Sigmoid colon (tissue), 6 donors: ENCODE measurements at regions not wholly inside any gene's neighbourhood (a gene's known extent, or its start where the extent isn't known, plus 50 kb on each side); places are given as distances from the start of the nearest gene placed in this dataset.

Experiments
- DNase-seq: peaks from one replicate; pipeline ENCODE4 v3.0.0-alpha.2; 2019
- H3K27ac ChIP-seq, 4 donors: fragments of 200-600 bp; sonication (generic); one replicate each; pipeline ENCODE4 v1.5.1; 2016 to 2019; ENCODE audit warnings: mild to moderate bottlenecking in 1 of 4
- H3K27me3 ChIP-seq, 3 donors: fragments of 200-600 bp; sonication (generic); one replicate each; pipeline ENCODE4 v1.5.1; 2019; ENCODE audit warnings: mild to moderate bottlenecking in 1 of 3
- H3K36me3 ChIP-seq, 4 donors: fragments of 200-600 bp; sonication (generic); one replicate each; pipeline ENCODE4 v1.5.1; 2016 to 2019
- H3K4me1 ChIP-seq, 4 donors: fragments of 200-600 bp; sonication (generic); one replicate each; pipeline ENCODE4 v1.5.1; 2017 to 2019
- H3K4me3 ChIP-seq, 4 donors: fragments of 200-600 bp; sonication (generic); one replicate each; pipeline ENCODE4 v1.5.1; 2017 to 2019; ENCODE audit warnings: mild to moderate bottlenecking in 2 of 4, moderate library complexity in 1 of 4
- H3K9me3 ChIP-seq, 4 donors: fragments of 200-600 bp in 3 of 4; sonication (generic) in 3 of 4; one replicate each; pipeline versions ENCODE4 v1.5.1 to v1.6.1; 2013 to 2019
- CTCF ChIP-seq, 4 experiments: fragments of 450-650 bp in 3 of 4; fragments of 200-600 bp in 1 of 4; IDR thresholded peaks; one replicate each; pipeline ENCODE4 v1.5.1; 2016 to 2019; ENCODE audit warnings: antibody characterized with exemption in 4 of 4, mild to moderate bottlenecking in 3 of 4, moderate library complexity in 2 of 4
- EP300 ChIP-seq, 4 donors: sonication (generic); formaldehyde crosslinking; IDR thresholded peaks; one replicate each; pipeline ENCODE4 v1.6.1; 2017; ENCODE audit warnings: antibody characterized with exemption in 4 of 4
- POLR2A ChIP-seq, 2 donors: fragments of 450-650 bp; IDR thresholded peaks; one replicate each; pipeline ENCODE4 v1.6.1; 2016; ENCODE audit warnings: antibody characterized with exemption in 2 of 2, mild to moderate bottlenecking in 2 of 2, moderate library complexity in 2 of 2
- POLR2AphosphoS5 ChIP-seq, 4 donors: sonication (generic); formaldehyde crosslinking; IDR thresholded peaks; one replicate each; pipeline ENCODE4 v1.6.1; 2017; ENCODE audit warnings: antibody characterized with exemption in 4 of 4
- WGBS, 2 donors: extraction: QIAGEN DNeasy Blood & Tissue Kit; methylation state at CpG; one replicate each; pipeline ENCODE4 v1.1.7; 2013; 5-methylcytosine and 5-hydroxymethylcytosine counted together
- intact Hi-C: fragments of 100-400 bp; cut with DNase I; formaldehyde crosslinking; loops from one replicate; pipeline ENCODE4 v1.15.1; 2023
- donor health status: healthy with polysubstance abuse.
- donor health status: healthy.

GRCh38 chr5:101932599-101932998 is 363.5 kb downstream of the SLCO4C1 start:
- DNase-seq = no peak
- intact Hi-C loops = no loop called here
- Histone ChIP-seq H3K27me3 (no peaks in the 10 kb centered on the region), H3K36me3 (no peaks in the 10 kb centered on the region), H3K4me3 (no peak overlapping the region), H3K9me3 (no peaks in the 10 kb centered on the region), H3K27ac (no peak overlapping the region), H3K4me1 (peaks cover 0 to 11% (median 2%) of the 10 kb centered on the region in 4 donors)
- TF ChIP-seq CTCF (IDR thresholded peaks at IDR 0.05) = no peak
- TF ChIP-seq POLR2A (IDR thresholded peaks at IDR 0.05) = no peak
- TF ChIP-seq EP300 (IDR thresholded peaks at IDR 0.05) = no peak
- TF ChIP-seq POLR2AphosphoS5 (IDR thresholded peaks at IDR 0.05) = no peak
- 68 to 78% methylated on average over 3 of the region's 3 CpGs for WGBS, 2 donors

GRCh38 chr5:101929628-101930027 is 366.5 kb downstream of the SLCO4C1 start:
- Histone ChIP-seq H3K36me3 (no peaks in the 10 kb centered on the region), H3K27me3 (no peaks in the 10 kb centered on the region), H3K4me1 (peaks cover 0 to 11% (median 2%) of the 10 kb centered on the region in 4 donors), H3K27ac (no peak overlapping the region), H3K9me3 (no peaks in the 10 kb centered on the region), H3K4me3 (no peak overlapping the region)
- intact Hi-C loops = no loop called here
- no peak for DNase-seq
- TF ChIP-seq POLR2AphosphoS5 (IDR thresholded peaks at IDR 0.05) (peak; percentile 30 to 88 (median 68)), EP300 (IDR thresholded peaks at IDR 0.05) (peak in 2 of 4 donors; percentile 5 to 76), CTCF (IDR thresholded peaks at IDR 0.05) (no peak), POLR2A (IDR thresholded peaks at IDR 0.05) (no peak)

- TF ChIP-seq CTCF (IDR thresholded peaks at IDR 0.05) (no peak), POLR2AphosphoS5 (IDR thresholded peaks at IDR 0.05) (no peak), POLR2A (IDR thresholded peaks at IDR 0.05) (no peak), EP300 (IDR thresholded peaks at IDR 0.05) (no peak)
- no peak for DNase-seq
- Histone ChIP-seq H3K4me1 (peaks cover 0 to 11% (median 0%) of the 10 kb centered on the region in 4 donors), H3K9me3 (no peaks in the 10 kb centered on the region), H3K4me3 (no peak overlapping the region), H3K27me3 (no peaks in the 10 kb centered on the region), H3K36me3 (no peaks in the 10 kb centered on the region), H3K27ac (no peak overlapping the region)
- intact Hi-C loops = no loop called here
- 52 to 69% methylated on average over 2 of the region's 2 CpGs for WGBS, 2 donors
Observed at GRCh38 chr5:101917166-101917565, 378.9 kb downstream of the SLCO4C1 start.

- no peaks in the 10 kb centered on the region for H3K27me3 ChIP-seq
- DNase-seq = no peak
- TF ChIP-seq CTCF (IDR thresholded peaks at IDR 0.05) (no peak), POLR2AphosphoS5 (IDR thresholded peaks at IDR 0.05) (no peak), EP300 (IDR thresholded peaks at IDR 0.05) (no peak), POLR2A (IDR thresholded peaks at IDR 0.05) (no peak)
- peaks cover 0 to 11% (median 0%) of the 10 kb centered on the region in 4 donors for H3K4me1 ChIP-seq
- 78 to 82% methylated on average over 7 of the region's 7 CpGs for WGBS, 2 donors
- H3K27ac ChIP-seq = peak overlapping the region in 1 of 4 donors; percentile 28
- H3K4me3 ChIP-seq = no peak overlapping the region
- H3K9me3 ChIP-seq = no peaks in the 10 kb centered on the region
- intact Hi-C loops = no loop called here
- H3K36me3 ChIP-seq = no peaks in the 10 kb centered on the region
Observed at GRCh38 chr5:101915554-101915953, 380.5 kb downstream of the SLCO4C1 start.

GRCh38 chr5:101904736-101905135 is 391.3 kb downstream of the SLCO4C1 start:
- TF ChIP-seq POLR2A (IDR thresholded peaks at IDR 0.05) (no peak), POLR2AphosphoS5 (IDR thresholded peaks at IDR 0.05) (no peak), CTCF (IDR thresholded peaks at IDR 0.05) (no peak), EP300 (IDR thresholded peaks at IDR 0.05) (no peak)
- DNase-seq = no peak
- H3K4me1 ChIP-seq = peaks cover 0 to 14% (median 4%) of the 10 kb centered on the region in 4 donors
- no peaks in the 10 kb centered on the region for H3K9me3 ChIP-seq
- H3K27ac ChIP-seq = no peak overlapping the region
- WGBS, 2 donors = 50 to 52% methylated on average over 1 of the region's 1 CpG
- no peaks in the 10 kb centered on the region for H3K36me3 ChIP-seq
- intact Hi-C loops = no loop called here
- no peaks in the 10 kb centered on the region for H3K27me3 ChIP-seq
- no peak overlapping the region for H3K4me3 ChIP-seq
